Keratinocyte (primary cell): ENCODE measurements at regions not wholly inside any gene's neighbourhood (a gene's known extent, or its start where the extent isn't known, plus 50 kb on each side); places are given as distances from the start of the nearest gene placed in this dataset.

Experiments
- DNase-seq: peaks from one replicate; pipeline ENCODE4 v3.0.0-alpha.2; 2011; ENCODE audit warnings: low read depth, missing footprints, low spot score
- FAIRE-seq: peaks from 2 replicates; lab custom pipeline; 2011; peaks lifted over from hg19 to GRCh38; lab: Jason Lieb, UNC
- H2AFZ ChIP-seq: 2 replicates; pipeline ENCODE4 v1.6.0; 2012; ENCODE audit warnings: low read length, control low read depth, inconsistent platforms; ENCODE audit not compliant: control insufficient read depth
- H3K27ac ChIP-seq: 2 replicates; pipeline ENCODE4 v1.5.1; 2011; ENCODE audit warnings: low read length; ENCODE audit not compliant: control insufficient read depth, insufficient read depth
- H3K27me3 ChIP-seq: 3 replicates; pipeline ENCODE4 v1.6.0; 2011; ENCODE audit warnings: low read length; ENCODE audit not compliant: control insufficient read depth, insufficient read depth; ENCODE audit errors: extremely low read depth
- H3K36me3 ChIP-seq, 2 experiments: 2 replicates in 1 of 2; 3 replicates in 1 of 2; pipeline ENCODE4 v1.5.1; 2011; ENCODE audit warnings: low read length in 2 of 2, mild to moderate bottlenecking in 1 of 2; ENCODE audit not compliant: control insufficient read depth in 2 of 2, insufficient read depth in 2 of 2; ENCODE audit errors: extremely low read depth in 1 of 2
- H3K4me1 ChIP-seq: 3 replicates; pipeline ENCODE4 v1.5.1; 2011; ENCODE audit warnings: low read length; ENCODE audit not compliant: control insufficient read depth, insufficient read depth; ENCODE audit errors: extremely low read depth
- H3K4me2 ChIP-seq: 3 replicates; pipeline ENCODE4 v1.6.0; 2011; ENCODE audit warnings: low read depth, low read length; ENCODE audit not compliant: control insufficient read depth, insufficient read depth; ENCODE audit errors: extremely low read depth
- H3K4me3 ChIP-seq, 3 experiments: fragments of 200-600 bp in 1 of 3; sonication (generic) in 1 of 3; 2 replicates in 2 of 3; 3 replicates in 1 of 3; pipeline ENCODE4 v1.5.1; 2011 to 2016; ENCODE audit warnings: low read length in 3 of 3, mild to moderate bottlenecking in 3 of 3, control low read depth in 2 of 3, inconsistent platforms in 1 of 3, low read depth in 1 of 3, mixed read lengths in 1 of 3, mixed run types in 1 of 3, moderate library complexity in 1 of 3; ENCODE audit not compliant: control insufficient read depth in 2 of 3, insufficient read depth in 2 of 3; ENCODE audit errors: extremely low read depth in 1 of 3
- H3K79me2 ChIP-seq: 2 replicates; pipeline ENCODE4 v1.6.0; 2012; ENCODE audit warnings: low read length; ENCODE audit not compliant: control insufficient read depth, insufficient read depth
- H3K9ac ChIP-seq: 3 replicates; pipeline ENCODE4 v1.6.0; 2011; ENCODE audit warnings: low read length; ENCODE audit not compliant: control insufficient read depth, insufficient read depth; ENCODE audit errors: extremely low read depth
- H3K9me1 ChIP-seq: 3 replicates; pipeline ENCODE4 v1.6.0; 2011; ENCODE audit warnings: low read length; ENCODE audit not compliant: control insufficient read depth, insufficient read depth; ENCODE audit errors: extremely low read depth
- H3K9me3 ChIP-seq: 2 replicates; pipeline ENCODE4 v1.5.1; 2012; ENCODE audit warnings: low read depth, low read length; ENCODE audit not compliant: control insufficient read depth
- H4K20me1 ChIP-seq: 3 replicates; pipeline ENCODE4 v1.6.0; 2011; ENCODE audit warnings: low read length; ENCODE audit not compliant: control insufficient read depth, insufficient read depth; ENCODE audit errors: extremely low read depth
- EZH2 ChIP-seq: IDR thresholded peaks from one replicate; pipeline ENCODE4 v1.6.1; 2012; ENCODE audit warnings: inconsistent platforms, mild to moderate bottlenecking, low read length, moderate library complexity
- dilution Hi-C: fragments of 300-500 bp; cut with MboI; formaldehyde crosslinking; loops from one replicate; pipeline ENCODE4 v1.7.0; 2020; ENCODE audit warnings: low sequenced_read_pairs; ENCODE audit not compliant: extremely low pct_ligation_motif_present
- TF ChIP-seq, protein P1 (sequence below), 3 experiments: IDR thresholded peaks in 1 of 3; conservative IDR thresholded peaks in 1 of 3; optimal IDR thresholded peaks in 1 of 3; 2 replicates in 2 of 3; 3 replicates in 1 of 3; pipeline versions ENCODE3 to v1.5.1; 2011; ENCODE audit warnings: low read length in 3 of 3, mild to moderate bottlenecking in 3 of 3, moderate library complexity in 2 of 3, control low read depth in 1 of 3, inconsistent platforms in 1 of 3; ENCODE audit not compliant: insufficient read depth in 2 of 3; ENCODE audit errors: extremely low read depth in 1 of 3

DNA sequence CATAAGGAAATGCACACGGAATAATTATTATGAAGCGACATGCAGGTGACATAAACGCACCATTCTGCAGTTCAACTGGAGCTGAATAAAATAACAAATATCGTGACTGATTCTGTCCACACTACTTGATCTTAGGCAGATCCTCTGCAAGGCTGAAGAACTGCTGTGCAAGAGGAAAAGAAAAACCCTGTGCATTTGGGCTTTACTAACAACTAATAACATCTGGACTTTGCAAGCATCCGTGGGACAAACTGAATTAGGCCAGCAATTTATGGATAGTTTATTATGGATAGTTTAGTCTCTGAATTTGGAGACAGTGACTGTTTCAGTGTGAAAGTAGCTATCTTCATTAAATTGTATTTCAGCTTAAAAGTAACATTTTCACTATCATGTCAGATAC is 309.4 kb downstream of the SFMBT2 start:
- Histone ChIP-seq H3K4me3 (no peak overlapping the region), H3K4me1 (no peaks in the 10 kb centered on the region), H3K27me3 (no peaks in the 10 kb centered on the region), H3K9me1 (no peaks in the 10 kb centered on the region), H3K27ac (no peak overlapping the region), H3K9ac (no peak overlapping the region), H3K9me3 (no peaks in the 10 kb centered on the region), H2AFZ (no peak overlapping the region), H3K36me3 (no peaks in the 10 kb centered on the region), H3K4me2 (no peak overlapping the region), H4K20me1 (no peaks in the 10 kb centered on the region), H3K79me2 (no peaks in the 10 kb centered on the region)
- no peak for TF ChIP-seq EZH2
- no peak for FAIRE-seq
- dilution Hi-C loops: no loop called here
- DNase-seq: no peak

DNA sequence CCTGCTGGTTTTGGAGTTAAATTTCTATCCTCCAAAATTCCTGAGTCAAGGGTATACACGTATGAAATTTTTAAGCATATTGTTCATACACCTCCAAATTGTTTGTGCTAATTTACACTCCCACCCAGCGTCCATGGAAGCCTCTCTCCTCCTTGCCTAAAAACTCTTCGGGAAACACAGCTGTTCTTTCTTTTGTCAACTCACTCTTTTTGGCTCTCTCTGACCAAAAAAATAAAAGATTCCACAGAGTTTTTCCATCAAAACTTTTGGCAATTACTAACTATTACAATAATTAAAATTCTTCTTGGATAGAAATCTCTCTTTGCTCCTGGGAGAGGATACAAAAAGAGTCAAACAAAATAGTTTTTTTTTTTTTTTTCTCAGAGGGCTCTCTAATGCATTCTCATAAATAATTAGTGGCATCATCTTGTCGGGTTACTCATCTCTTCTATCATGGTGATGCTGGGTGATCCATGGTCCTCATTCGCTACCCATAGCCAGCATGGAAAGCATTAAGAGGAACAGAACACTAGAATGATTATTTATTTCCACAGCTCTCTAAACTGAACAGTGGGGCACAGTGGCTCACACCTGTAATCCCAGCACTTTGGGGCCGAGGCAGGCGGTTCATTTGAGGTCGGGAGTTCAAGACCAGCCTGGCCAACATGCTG is 310.7 kb downstream of the SFMBT2 start:
- Histone ChIP-seq H3K36me3 (no peaks in the 10 kb centered on the region), H3K9me1 (no peaks in the 10 kb centered on the region), H4K20me1 (no peaks in the 10 kb centered on the region), H3K27me3 (no peaks in the 10 kb centered on the region), H3K4me3 (no peak overlapping the region), H3K79me2 (no peaks in the 10 kb centered on the region), H3K4me1 (no peaks in the 10 kb centered on the region), H3K27ac (no peak overlapping the region), H3K9me3 (no peaks in the 10 kb centered on the region), H2AFZ (no peak overlapping the region), H3K4me2 (no peak overlapping the region), H3K9ac (no peak overlapping the region)
- DNase-seq: no peak
- FAIRE-seq: no peak
- dilution Hi-C loops: no loop called here
- TF ChIP-seq EZH2: no peak
- TF ChIP-seq, protein P1, sequence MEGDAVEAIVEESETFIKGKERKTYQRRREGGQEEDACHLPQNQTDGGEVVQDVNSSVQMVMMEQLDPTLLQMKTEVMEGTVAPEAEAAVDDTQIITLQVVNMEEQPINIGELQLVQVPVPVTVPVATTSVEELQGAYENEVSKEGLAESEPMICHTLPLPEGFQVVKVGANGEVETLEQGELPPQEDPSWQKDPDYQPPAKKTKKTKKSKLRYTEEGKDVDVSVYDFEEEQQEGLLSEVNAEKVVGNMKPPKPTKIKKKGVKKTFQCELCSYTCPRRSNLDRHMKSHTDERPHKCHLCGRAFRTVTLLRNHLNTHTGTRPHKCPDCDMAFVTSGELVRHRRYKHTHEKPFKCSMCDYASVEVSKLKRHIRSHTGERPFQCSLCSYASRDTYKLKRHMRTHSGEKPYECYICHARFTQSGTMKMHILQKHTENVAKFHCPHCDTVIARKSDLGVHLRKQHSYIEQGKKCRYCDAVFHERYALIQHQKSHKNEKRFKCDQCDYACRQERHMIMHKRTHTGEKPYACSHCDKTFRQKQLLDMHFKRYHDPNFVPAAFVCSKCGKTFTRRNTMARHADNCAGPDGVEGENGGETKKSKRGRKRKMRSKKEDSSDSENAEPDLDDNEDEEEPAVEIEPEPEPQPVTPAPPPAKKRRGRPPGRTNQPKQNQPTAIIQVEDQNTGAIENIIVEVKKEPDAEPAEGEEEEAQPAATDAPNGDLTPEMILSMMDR (optimal IDR thresholded peaks at IDR 0.05 in 1 of 3, IDR thresholded peaks at IDR 0.05 in 1 of 3, conservative IDR thresholded peaks at IDR 0.05 in 1 of 3; ENCODE audit: extremely low read depth in 1 of 3, insufficient read depth in 2 of 3, low read length in 3 of 3): no peak
